ENCODE measurements at regions not wholly inside any gene's neighbourhood (a gene's known extent, or its start where the extent isn't known, plus 50 kb on each side); places are given as distances from the start of the nearest gene placed in this dataset.

- H3K4me3 Mint-ChIP-seq (ENCODE audit: unreplicated experiment), result no peak overlapping the region
- no peaks in the 10 kb centered on the region for H3K36me3 ChIP-seq (ENCODE audit: control insufficient read depth, insufficient read depth, low read length)
- DNase-seq, result no peak
- H3K27ac Mint-ChIP-seq (ENCODE audit: unreplicated experiment), result no peak overlapping the region
- ChIA-PET POLR2A (no interaction called here), CTCF (no interaction called here)
- H3K36me3 Mint-ChIP-seq (ENCODE audit: insufficient read depth, unreplicated experiment), result no peaks in the 10 kb centered on the region
- BruUV-seq (replicated peaks), result no TSS peak
- no peaks in the 10 kb centered on the region for H3K27me3 ChIP-seq (replicated peaks; ENCODE audit: control insufficient read depth, insufficient read depth, low read length)
- H3K9me3 ChIP-seq, result no peaks in the 10 kb centered on the region
- H3K4me1 Mint-ChIP-seq (ENCODE audit: low read depth, unreplicated experiment), result no peaks in the 10 kb centered on the region
- intact Hi-C loops (cut with micrococcal nuclease; ENCODE audit: unreplicated experiment), result no loop called here
- no peaks in the 10 kb centered on the region for H3K9me3 Mint-ChIP-seq (ENCODE audit: unreplicated experiment)
- peaks cover 7% of the 10 kb centered on the region for H3K27me3 Mint-ChIP-seq (ENCODE audit: insufficient read depth, unreplicated experiment)
- H3K4me3 ChIP-seq (ENCODE audit: low read depth, low read length), result no peak overlapping the region
- no peaks in the 10 kb centered on the region for H3K4me1 ChIP-seq
- TF ChIP-seq CTCF (IDR thresholded peaks at IDR 0.05; ENCODE audit: insufficient read depth in 1 of 2, low read depth in 1 of 2, low read length in 1 of 2, severe bottlenecking in 1 of 2, unreplicated experiment in 1 of 2), result no peak
Measured at GRCh38 chrX:11836284-11836683, 78.2 kb downstream of the MSL3 start.

GRCh38 chrX:11837437-11837836 lies 79.4 kb downstream of the MSL3 start:
- DNase-seq, result no peak
- POLR2A ChIA-PET, result no interaction called here
- Mint-ChIP-seq H3K4me3 (ENCODE audit: unreplicated experiment) (no peak overlapping the region), H3K4me1 (ENCODE audit: low read depth, unreplicated experiment) (no peaks in the 10 kb centered on the region), H3K27me3 (ENCODE audit: insufficient read depth, unreplicated experiment) (peaks cover 4% of the 10 kb centered on the region), H3K36me3 (ENCODE audit: insufficient read depth, unreplicated experiment) (no peaks in the 10 kb centered on the region), H3K27ac (ENCODE audit: unreplicated experiment) (no peak overlapping the region), H3K9me3 (ENCODE audit: unreplicated experiment) (no peaks in the 10 kb centered on the region)
- H3K36me3 ChIP-seq (ENCODE audit: control insufficient read depth, insufficient read depth, low read length), result no peaks in the 10 kb centered on the region
- H3K4me3 ChIP-seq (ENCODE audit: low read depth, low read length), result no peak overlapping the region
- H3K9me3 ChIP-seq, result no peaks in the 10 kb centered on the region
- H3K4me1 ChIP-seq, result no peaks in the 10 kb centered on the region
- H3K27me3 ChIP-seq (replicated peaks; ENCODE audit: control insufficient read depth, insufficient read depth, low read length), result no peaks in the 10 kb centered on the region
- no TSS peak for BruUV-seq (replicated peaks)
- intact Hi-C loops (cut with micrococcal nuclease; ENCODE audit: unreplicated experiment), result no loop called here
- CTCF ChIA-PET, result no interaction called here
- TF ChIP-seq CTCF (IDR thresholded peaks at IDR 0.05; ENCODE audit: insufficient read depth in 1 of 2, low read depth in 1 of 2, low read length in 1 of 2, severe bottlenecking in 1 of 2, unreplicated experiment in 1 of 2), result no peak

- Histone ChIP-seq H3K9me3 (no peaks in the 10 kb centered on the region), H3K4me1 (no peaks in the 10 kb centered on the region), H3K4me3 (ENCODE audit: low read depth, low read length) (no peak overlapping the region), H3K36me3 (ENCODE audit: control insufficient read depth, insufficient read depth, low read length) (no peaks in the 10 kb centered on the region), H3K27me3 (replicated peaks; ENCODE audit: control insufficient read depth, insufficient read depth, low read length) (no peaks in the 10 kb centered on the region)
- intact Hi-C loops (cut with micrococcal nuclease; ENCODE audit: unreplicated experiment), result no loop called here
- TF ChIP-seq CTCF (IDR thresholded peaks at IDR 0.05; ENCODE audit: insufficient read depth in 1 of 2, low read depth in 1 of 2, low read length in 1 of 2, severe bottlenecking in 1 of 2, unreplicated experiment in 1 of 2), result no peak
- H3K27ac Mint-ChIP-seq (ENCODE audit: unreplicated experiment), result no peak overlapping the region
- H3K27me3 Mint-ChIP-seq (ENCODE audit: insufficient read depth, unreplicated experiment), result peaks cover 3% of the 10 kb centered on the region
- DNase-seq, result no peak
- no peak overlapping the region for H3K4me3 Mint-ChIP-seq (ENCODE audit: unreplicated experiment)
- H3K4me1 Mint-ChIP-seq (ENCODE audit: low read depth, unreplicated experiment), result no peaks in the 10 kb centered on the region
- CTCF ChIA-PET, result no interaction called here
- no peaks in the 10 kb centered on the region for H3K9me3 Mint-ChIP-seq (ENCODE audit: unreplicated experiment)
- H3K36me3 Mint-ChIP-seq (ENCODE audit: insufficient read depth, unreplicated experiment), result no peaks in the 10 kb centered on the region
- POLR2A ChIA-PET, result no interaction called here
- BruUV-seq (replicated peaks), result no TSS peak
Measured at GRCh38 chrX:11864171-11864570, 106.1 kb downstream of the MSL3 start.

Measured in Caco-2 (cell line).